Fibroblast of the aortic adventitia (primary cell): ENCODE measurements at regions not wholly inside any gene's neighbourhood (a gene's known extent, or its start where the extent isn't known, plus 50 kb on each side); places are given as distances from the start of the nearest gene placed in this dataset.

Source experiments
- DNase-seq: peaks from one replicate; pipeline ENCODE4 v3.0.0-alpha.2; 2010; ENCODE audit warnings: low read depth
- H3K4me3 ChIP-seq: 2 replicates; pipeline ENCODE4 v1.5.1; 2011; ENCODE audit warnings: low read depth, mild to moderate bottlenecking, control low read depth, low read length, moderate library complexity
- TF ChIP-seq, protein P1 (sequence below): IDR thresholded peaks from 2 replicates; pipeline ENCODE4 v1.5.1; 2011; ENCODE audit warnings: mild to moderate bottlenecking, low read length, control low read depth, inconsistent platforms; ENCODE audit not compliant: insufficient read depth

DNA sequence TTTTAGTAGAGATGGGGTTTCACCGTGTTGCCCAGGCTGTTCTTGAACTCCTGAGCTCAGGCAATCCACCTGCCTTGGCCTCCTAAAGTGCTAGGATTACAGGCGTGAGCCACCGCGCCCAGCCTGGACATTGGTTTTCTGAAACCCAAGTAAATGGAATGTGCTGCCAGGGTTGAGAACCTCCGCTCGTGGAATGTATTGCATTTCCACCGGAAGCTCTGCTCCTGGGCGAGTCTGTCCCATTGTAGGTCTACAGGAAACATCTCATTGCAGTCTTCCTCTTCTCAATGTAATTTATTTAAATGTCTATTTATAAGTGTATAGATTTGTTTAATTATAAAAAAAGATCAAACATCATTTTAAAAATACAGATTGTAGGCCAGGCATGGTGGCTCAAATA, 57.4 kb upstream of the HAPSTR1 start:
- H3K4me3 ChIP-seq: no peak overlapping the region
- TF ChIP-seq, protein P1, sequence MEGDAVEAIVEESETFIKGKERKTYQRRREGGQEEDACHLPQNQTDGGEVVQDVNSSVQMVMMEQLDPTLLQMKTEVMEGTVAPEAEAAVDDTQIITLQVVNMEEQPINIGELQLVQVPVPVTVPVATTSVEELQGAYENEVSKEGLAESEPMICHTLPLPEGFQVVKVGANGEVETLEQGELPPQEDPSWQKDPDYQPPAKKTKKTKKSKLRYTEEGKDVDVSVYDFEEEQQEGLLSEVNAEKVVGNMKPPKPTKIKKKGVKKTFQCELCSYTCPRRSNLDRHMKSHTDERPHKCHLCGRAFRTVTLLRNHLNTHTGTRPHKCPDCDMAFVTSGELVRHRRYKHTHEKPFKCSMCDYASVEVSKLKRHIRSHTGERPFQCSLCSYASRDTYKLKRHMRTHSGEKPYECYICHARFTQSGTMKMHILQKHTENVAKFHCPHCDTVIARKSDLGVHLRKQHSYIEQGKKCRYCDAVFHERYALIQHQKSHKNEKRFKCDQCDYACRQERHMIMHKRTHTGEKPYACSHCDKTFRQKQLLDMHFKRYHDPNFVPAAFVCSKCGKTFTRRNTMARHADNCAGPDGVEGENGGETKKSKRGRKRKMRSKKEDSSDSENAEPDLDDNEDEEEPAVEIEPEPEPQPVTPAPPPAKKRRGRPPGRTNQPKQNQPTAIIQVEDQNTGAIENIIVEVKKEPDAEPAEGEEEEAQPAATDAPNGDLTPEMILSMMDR: no peak
- no peak for DNase-seq

DNA sequence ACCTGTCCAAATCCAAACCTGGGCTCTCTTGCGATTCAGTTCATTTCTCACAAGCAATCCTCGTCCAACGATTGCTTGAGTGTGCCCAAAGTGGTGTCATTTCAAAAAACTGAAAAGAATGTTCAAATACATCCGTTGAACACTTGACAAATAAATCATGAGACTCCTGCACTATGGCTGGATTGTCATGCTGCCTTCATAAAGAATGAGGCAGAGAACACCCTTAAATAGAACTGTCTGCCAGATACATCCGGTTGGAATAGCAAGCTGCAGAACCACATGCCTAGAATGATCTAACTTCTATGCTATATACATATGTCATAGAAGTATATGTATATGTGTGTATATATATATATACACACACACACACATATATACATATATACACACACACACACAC, 55.4 kb upstream of the HAPSTR1 start:
- TF ChIP-seq, protein P1: no peak
- no peak for DNase-seq
- H3K4me3 ChIP-seq: no peak overlapping the region

DNA sequence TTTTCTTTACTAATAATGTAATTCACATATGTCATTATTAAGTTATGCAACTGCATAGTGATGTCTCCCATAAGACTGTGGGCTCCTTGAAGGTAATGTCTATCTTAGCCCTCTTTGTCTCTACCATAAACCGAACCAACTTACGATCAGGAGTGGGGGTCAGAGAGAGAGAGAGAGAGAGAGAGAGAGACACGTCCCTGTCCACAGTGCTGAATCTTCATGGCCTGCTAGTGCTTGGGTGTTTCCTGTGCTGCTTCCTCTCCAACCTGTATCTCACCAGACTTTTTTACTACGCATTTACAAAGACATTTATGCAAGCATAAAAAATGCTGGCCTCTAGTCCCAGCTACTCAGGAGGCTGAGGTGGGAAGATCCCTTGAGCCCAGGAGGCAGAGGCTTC, 52.2 kb upstream of the HAPSTR1 start:
- H3K4me3 ChIP-seq: no peak overlapping the region
- TF ChIP-seq, protein P1: no peak
- peak; percentile 39 for DNase-seq

DNA sequence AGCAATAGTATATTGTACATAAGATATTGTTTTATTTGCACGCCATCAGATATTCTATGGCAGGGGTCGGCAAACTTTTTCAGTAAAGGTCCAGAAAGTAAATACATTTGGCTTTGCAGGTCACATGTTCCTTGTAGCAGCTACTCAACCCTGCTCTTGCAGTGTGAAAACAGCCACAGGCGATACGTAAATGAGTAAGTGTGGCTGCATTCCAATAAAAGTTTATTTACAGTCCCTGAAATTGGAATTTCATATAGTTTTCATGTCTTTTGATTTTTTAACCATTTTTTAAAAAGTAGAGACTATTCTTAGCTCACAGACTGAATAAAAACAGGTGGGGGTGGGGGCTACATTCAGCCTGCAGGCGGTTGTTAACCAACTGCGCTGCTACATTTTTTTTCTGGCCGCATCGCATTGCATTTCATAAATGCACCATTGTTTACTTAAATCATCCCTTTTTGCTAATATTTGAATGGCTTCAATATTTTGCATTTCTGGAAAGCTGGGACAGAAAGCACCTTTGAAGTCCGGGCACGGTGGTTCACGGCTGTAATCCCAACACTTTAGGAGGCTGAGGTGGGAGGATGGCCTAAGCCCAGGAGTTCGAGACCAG, 50.5 kb upstream of the HAPSTR1 start:
- no peak for DNase-seq
- TF ChIP-seq, protein P1: no peak
- H3K4me3 ChIP-seq: no peak overlapping the region
